Esophagus squamous epithelium (tissue), 4 donors: ENCODE measurements at regions not wholly inside any gene's neighbourhood (a gene's known extent, or its start where the extent isn't known, plus 50 kb on each side); places are given as distances from the start of the nearest gene placed in this dataset.

Experiments
- CTCF ChIP-seq, 6 experiments: fragments of 450-650 bp in 4 of 6; fragments of 200-600 bp in 2 of 6; sonication (generic) in 2 of 6; IDR thresholded peaks; one replicate each; pipeline ENCODE4 v1.5.1; 2016 to 2019; ENCODE audit warnings: antibody characterized with exemption in 6 of 6, mild to moderate bottlenecking in 4 of 6, moderate library complexity in 4 of 6
- POLR2A ChIP-seq, 4 donors: fragments of 450-650 bp; IDR thresholded peaks; one replicate each; pipeline ENCODE4 v1.6.1; 2017; ENCODE audit warnings: antibody characterized with exemption in 4 of 4, mild to moderate bottlenecking in 4 of 4, moderate library complexity in 3 of 4

- TF ChIP-seq POLR2A (IDR thresholded peaks at IDR 0.05) (no peak), CTCF (IDR thresholded peaks at IDR 0.05) (no peak)
Observed at GRCh38 chr9:13992138-13993088, 321.5 kb downstream of the NFIB start.
